ENCODE measurements at regions not wholly inside any gene's neighbourhood (a gene's known extent, or its start where the extent isn't known, plus 50 kb on each side); places are given as distances from the start of the nearest gene placed in this dataset.

GRCh38 chr3:66854601-66855151 is 143.4 kb upstream of the KBTBD8 start:
- TF ChIP-seq POLR2AphosphoS5 (IDR thresholded peaks at IDR 0.05; ENCODE audit: borderline replicate concordance, low read depth, low read length), result no peak
- TF ChIP-seq EZH2 (IDR thresholded peaks at IDR 0.05), result no peak

Data from SK-N-MC (cell line).